ENCODE measurements at regions not wholly inside any gene's neighbourhood (a gene's known extent, or its start where the extent isn't known, plus 50 kb on each side); places are given as distances from the start of the nearest gene placed in this dataset.

DNA sequence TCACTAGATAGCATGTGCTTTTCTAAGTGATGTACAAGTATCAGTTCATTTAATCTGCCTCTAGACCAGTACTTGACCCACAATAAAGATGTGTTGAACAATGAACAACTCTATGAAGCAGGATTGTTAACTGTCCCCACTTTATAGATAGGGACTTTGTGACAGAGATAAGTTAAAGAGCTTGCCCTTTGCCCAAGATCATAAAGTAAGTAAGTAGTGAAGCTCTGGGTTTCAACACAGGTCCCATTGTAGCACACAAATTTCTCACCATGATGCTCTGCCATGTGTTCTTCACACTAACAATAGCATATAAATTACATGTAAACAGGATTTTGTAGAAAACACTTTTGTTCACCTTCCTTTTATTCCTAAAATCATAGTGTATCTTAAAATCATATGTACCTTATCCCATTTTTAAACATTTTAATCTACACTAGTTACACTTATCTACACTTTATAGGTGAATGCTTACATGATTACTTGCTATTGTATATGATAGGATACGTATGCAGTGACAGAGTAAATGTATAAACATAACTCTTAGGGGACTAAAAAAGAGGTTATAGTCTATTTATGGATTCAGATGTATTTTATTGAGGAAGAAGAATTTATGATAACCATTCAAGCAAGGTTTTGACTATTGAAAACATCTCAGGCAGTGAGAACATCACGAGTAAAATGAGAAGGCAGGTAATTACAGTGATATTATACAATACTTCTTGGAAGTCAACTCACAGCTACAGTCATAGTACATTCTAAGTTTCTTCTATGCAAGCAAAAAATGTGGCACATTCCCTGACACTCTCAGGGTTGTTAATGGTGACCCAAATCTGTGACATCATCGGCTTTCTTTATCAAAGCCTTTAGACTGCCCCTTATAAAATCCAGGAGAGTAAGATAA, 2275.1 kb downstream of the PCDH7 start:
- TF ChIP-seq, protein P1, sequence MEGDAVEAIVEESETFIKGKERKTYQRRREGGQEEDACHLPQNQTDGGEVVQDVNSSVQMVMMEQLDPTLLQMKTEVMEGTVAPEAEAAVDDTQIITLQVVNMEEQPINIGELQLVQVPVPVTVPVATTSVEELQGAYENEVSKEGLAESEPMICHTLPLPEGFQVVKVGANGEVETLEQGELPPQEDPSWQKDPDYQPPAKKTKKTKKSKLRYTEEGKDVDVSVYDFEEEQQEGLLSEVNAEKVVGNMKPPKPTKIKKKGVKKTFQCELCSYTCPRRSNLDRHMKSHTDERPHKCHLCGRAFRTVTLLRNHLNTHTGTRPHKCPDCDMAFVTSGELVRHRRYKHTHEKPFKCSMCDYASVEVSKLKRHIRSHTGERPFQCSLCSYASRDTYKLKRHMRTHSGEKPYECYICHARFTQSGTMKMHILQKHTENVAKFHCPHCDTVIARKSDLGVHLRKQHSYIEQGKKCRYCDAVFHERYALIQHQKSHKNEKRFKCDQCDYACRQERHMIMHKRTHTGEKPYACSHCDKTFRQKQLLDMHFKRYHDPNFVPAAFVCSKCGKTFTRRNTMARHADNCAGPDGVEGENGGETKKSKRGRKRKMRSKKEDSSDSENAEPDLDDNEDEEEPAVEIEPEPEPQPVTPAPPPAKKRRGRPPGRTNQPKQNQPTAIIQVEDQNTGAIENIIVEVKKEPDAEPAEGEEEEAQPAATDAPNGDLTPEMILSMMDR (IDR thresholded peaks at IDR 0.05; ENCODE audit: low read depth, low read length, missing control alignments), result no peak
- no peak overlapping the region for H3K4me3 ChIP-seq (replicated peaks; ENCODE audit: low read depth, low read length)
- no peak for DNase-seq (ENCODE audit: extremely low read depth, low read depth)

- no peak overlapping the region for H3K4me3 ChIP-seq (replicated peaks; ENCODE audit: low read depth, low read length)
- TF ChIP-seq, protein P1 (IDR thresholded peaks at IDR 0.05; ENCODE audit: low read depth, low read length, missing control alignments), result no peak
- no peak for DNase-seq (ENCODE audit: extremely low read depth, low read depth)
Observed at GRCh38 chr4:33013282-33013681, 2293.1 kb downstream of the PCDH7 start.

- TF ChIP-seq, protein P1 (IDR thresholded peaks at IDR 0.05; ENCODE audit: low read depth, low read length, missing control alignments), result no peak
- DNase-seq (ENCODE audit: extremely low read depth, low read depth), result no peak
- no peak overlapping the region for H3K4me3 ChIP-seq (replicated peaks; ENCODE audit: low read depth, low read length)
Observed at GRCh38 chr4:33025236-33025635, 2305.1 kb downstream of the PCDH7 start.

DNA sequence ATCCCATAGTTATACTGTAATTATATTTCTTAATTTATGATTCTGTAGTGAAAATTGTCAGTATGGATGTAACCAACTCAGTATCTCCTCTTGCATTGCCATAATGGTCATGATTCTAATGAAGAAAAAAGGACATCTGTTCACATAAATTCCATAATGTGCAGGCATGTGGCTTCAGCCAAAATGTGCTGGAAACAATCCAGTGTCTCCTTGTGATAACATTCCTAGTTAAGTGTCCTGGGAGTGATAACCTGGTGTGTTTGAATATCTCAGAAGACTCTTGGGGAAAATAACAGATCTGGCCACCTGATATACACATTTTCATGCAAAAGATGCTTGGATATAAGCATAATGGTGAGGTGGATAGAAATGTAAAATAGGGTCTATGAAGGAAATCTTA, 2309.8 kb downstream of the PCDH7 start:
- TF ChIP-seq, protein P1 (IDR thresholded peaks at IDR 0.05; ENCODE audit: low read depth, low read length, missing control alignments), result no peak
- no peak for DNase-seq (ENCODE audit: extremely low read depth, low read depth)

GRCh38 chr4:33031328-33031727, 2311.2 kb downstream of the PCDH7 start:
- TF ChIP-seq, protein P1 (IDR thresholded peaks at IDR 0.05; ENCODE audit: low read depth, low read length, missing control alignments), result no peak
- H3K4me3 ChIP-seq (replicated peaks; ENCODE audit: low read depth, low read length), result no peak overlapping the region
- no peak for DNase-seq (ENCODE audit: extremely low read depth, low read depth)

More for the DNA sequence above, 2309.8 kb downstream of the PCDH7 start:
- no peak overlapping the region for H3K4me3 ChIP-seq (replicated peaks; ENCODE audit: low read depth, low read length)

GRCh38 chr4:33037464-33037863, 2317.3 kb downstream of the PCDH7 start:
- TF ChIP-seq, protein P1 (IDR thresholded peaks at IDR 0.05; ENCODE audit: low read depth, low read length, missing control alignments), result no peak
- no peak for DNase-seq (ENCODE audit: extremely low read depth, low read depth)
- no peak overlapping the region for H3K4me3 ChIP-seq (replicated peaks; ENCODE audit: low read depth, low read length)

Data from HFF-Myc (cell line).